Activated naive CD4-positive, alpha-beta T cell treated with anti-CD3 and anti-CD28 coated beads, Interleukin-2, amount 50 U/mL, for 16 hours (primary cell): ENCODE measurements at regions not wholly inside any gene's neighbourhood (a gene's known extent, or its start where the extent isn't known, plus 50 kb on each side); places are given as distances from the start of the nearest gene placed in this dataset.

Source experiments
- DNase-seq: peaks from one replicate; pipeline ENCODE4 v3.0.0-alpha.2; 2020

- no peak for DNase-seq
Observed at GRCh38 chr22:46092011-46092410, 58.3 kb upstream of the PPARA start.

- no peak for DNase-seq
Observed at GRCh38 chr22:46092670-46093410, 57.5 kb upstream of the PPARA start.

- no peak for DNase-seq
Observed at GRCh38 chr22:46093796-46094195, 56.5 kb upstream of the PPARA start.

- DNase-seq, result no peak
Observed at GRCh38 chr22:46094676-46095075, 55.6 kb upstream of the PPARA start.

GRCh38 chr22:46096051-46096450, 54.3 kb upstream of the PPARA start:
- no peak for DNase-seq

- no peak for DNase-seq
Observed at GRCh38 chr22:46096706-46097230, 53.6 kb upstream of the PPARA start.

GRCh38 chr22:46097268-46097900, 52.9 kb upstream of the PPARA start:
- no peak for DNase-seq

- DNase-seq, result no peak
Observed at GRCh38 chr22:46098525-46099475, 51.5 kb upstream of the PPARA start.

GRCh38 chr22:46099740-46100139, 50.6 kb upstream of the PPARA start:
- no peak for DNase-seq

- DNase-seq, result no peak
Observed at GRCh38 chr22:46100401-46101105, 49.8 kb upstream of the PPARA start.
